ENCODE measurements at regions not wholly inside any gene's neighbourhood (a gene's known extent, or its start where the extent isn't known, plus 50 kb on each side); places are given as distances from the start of the nearest gene placed in this dataset.

GRCh38 chr5:52531105-52531504, 256.6 kb upstream of the ITGA1 start:
- no peak for TF ChIP-seq CTCF (IDR thresholded peaks at IDR 0.05)
- TF ChIP-seq POLR2AphosphoS5 (IDR thresholded peaks at IDR 0.05): no peak
- TF ChIP-seq POLR2A (IDR thresholded peaks at IDR 0.05): no peak
